ENCODE measurements at regions not wholly inside any gene's neighbourhood (a gene's known extent, or its start where the extent isn't known, plus 50 kb on each side); places are given as distances from the start of the nearest gene placed in this dataset.

- peak overlapping the region; percentile 26 for H3K27ac ChIP-seq (ENCODE audit: insufficient read depth, low read depth, low read length, poor library complexity, severe bottlenecking)
- H3K9me3 ChIP-seq (ENCODE audit: control insufficient read depth, low read length): no peaks in the 10 kb centered on the region
- H3K27me3 ChIP-seq (ENCODE audit: control insufficient read depth, insufficient read depth, low read length, poor library complexity, severe bottlenecking): no peaks in the 10 kb centered on the region
- 82 to 84% methylated on average over 4 of the region's 4 CpGs for WGBS, 2 experiments
- H3K4me1 ChIP-seq (ENCODE audit: control insufficient read depth, insufficient read depth, low read length): peaks cover 32% of the 10 kb centered on the region
- no peak overlapping the region for H3K4me3 ChIP-seq (ENCODE audit: insufficient read depth, low read depth, low read length)
- no peaks in the 10 kb centered on the region for H3K36me3 ChIP-seq (ENCODE audit: control insufficient read depth, insufficient read depth, low read length)
Observed at GRCh38 chr2:43107679-43108078, 118.7 kb downstream of the ZFP36L2 start.

DNA sequence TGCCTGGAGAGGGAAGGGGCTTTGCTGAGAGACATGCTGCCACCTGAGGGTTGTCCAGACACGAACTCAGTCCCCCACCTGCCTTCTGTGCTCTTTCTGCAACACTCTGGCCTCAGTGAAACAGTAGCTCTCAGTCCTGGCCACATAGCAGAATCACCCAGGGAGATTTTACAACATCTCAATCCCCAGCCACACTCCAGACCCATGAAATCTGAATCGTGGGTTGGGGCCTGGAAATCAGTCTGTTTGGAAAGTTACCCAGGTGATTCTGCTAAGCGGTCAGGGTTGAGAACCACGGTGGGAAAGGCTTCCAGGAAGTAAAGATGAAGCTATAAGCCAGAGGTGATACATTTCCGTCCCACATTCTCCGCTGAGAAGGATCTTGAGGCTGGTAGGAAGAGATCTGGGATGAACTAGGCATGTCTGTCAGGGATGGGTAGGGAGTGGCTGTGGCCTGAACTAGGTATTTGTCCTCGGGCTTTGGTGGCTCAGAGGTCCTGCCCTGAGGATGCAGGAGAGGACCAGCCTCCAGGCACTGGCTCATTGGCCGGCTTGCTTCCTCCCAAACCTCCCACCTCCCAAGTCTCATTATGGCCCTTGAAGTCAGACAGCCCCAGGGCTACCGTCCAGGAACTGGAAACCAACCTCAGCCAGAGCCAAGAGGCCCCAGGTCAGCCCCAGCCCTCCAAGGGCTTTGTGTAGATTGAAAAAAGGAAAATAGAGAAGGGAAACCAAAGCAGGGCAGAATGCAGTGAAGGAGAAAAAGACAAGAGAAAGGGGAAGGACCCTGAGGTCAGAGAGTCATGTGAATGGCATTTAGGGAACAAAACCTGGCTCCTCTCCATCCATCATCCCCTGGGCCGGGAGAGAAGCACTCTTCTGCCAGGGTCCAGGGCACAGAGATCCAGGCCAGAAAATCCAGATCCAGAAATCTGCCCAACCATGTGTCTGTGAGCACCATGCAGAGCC is 119.6 kb downstream of the ZFP36L2 start:
- peak overlapping the region; percentile 74 for H3K27ac ChIP-seq (ENCODE audit: insufficient read depth, low read depth, low read length, poor library complexity, severe bottlenecking)

DNA sequence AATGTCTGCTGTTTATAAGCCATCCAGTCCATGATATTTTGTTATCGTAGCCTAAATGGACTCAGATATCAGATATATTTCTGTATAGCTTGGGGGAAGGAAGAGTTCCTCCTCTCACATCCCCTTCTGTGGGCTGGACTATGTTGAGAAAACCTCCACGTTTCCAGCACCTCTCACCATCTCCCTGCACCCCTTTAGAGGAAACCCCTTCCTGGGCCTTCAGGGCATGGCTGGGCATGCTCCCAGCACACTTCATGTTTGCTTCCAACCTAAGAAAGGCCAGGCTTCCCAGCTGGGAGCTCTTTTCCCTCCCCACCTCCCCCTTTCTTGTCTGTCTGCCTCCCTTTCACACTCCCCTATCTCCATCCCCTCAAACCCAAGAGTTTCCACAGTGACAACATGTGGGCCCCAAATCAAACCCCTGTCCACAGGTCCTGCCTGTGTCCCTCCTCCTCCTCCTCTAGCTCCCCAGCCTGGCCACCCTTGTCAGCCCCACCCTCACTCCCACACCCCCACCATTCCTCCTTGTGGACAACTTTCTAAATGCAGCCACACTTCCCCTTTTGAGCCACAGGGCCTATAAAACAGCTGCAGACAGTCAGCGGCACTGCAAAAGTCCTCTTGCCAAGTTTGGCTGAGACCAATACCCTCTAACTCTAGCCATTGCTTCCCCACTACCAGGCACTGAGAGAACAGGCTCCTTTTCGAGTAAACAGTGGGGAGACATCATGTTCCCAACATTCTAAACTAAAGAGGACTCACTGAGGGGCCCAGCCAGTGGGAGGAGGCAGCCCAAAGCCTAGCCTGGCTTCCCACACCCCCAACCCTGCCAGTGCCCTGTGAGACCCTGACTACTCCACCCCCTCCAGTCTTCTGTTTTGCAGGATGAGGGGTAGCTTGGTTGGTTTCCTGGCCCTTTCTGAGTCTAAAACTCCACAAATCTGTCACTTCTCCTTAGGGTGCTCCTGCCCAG is 120.5 kb downstream of the ZFP36L2 start:
- no peaks in the 10 kb centered on the region for H3K27me3 ChIP-seq (ENCODE audit: control insufficient read depth, insufficient read depth, low read length, poor library complexity, severe bottlenecking)
- 90 to 94% methylated on average over 4 of the region's 4 CpGs for WGBS, 2 experiments
- no peak overlapping the region for H3K27ac ChIP-seq (ENCODE audit: insufficient read depth, low read depth, low read length, poor library complexity, severe bottlenecking)
- no peaks in the 10 kb centered on the region for H3K9me3 ChIP-seq (ENCODE audit: control insufficient read depth, low read length)
- no peak overlapping the region for H3K4me3 ChIP-seq (ENCODE audit: insufficient read depth, low read depth, low read length)
- no peaks in the 10 kb centered on the region for H3K36me3 ChIP-seq (ENCODE audit: control insufficient read depth, insufficient read depth, low read length)
- H3K4me1 ChIP-seq (ENCODE audit: control insufficient read depth, insufficient read depth, low read length): peaks cover 48% of the 10 kb centered on the region

More for the DNA sequence above, 119.6 kb downstream of the ZFP36L2 start:
- WGBS, 2 experiments: 69 to 71% methylated on average over 10 of the region's 10 CpGs
- Histone ChIP-seq H3K4me3 (ENCODE audit: insufficient read depth, low read depth, low read length) (no peak overlapping the region), H3K27me3 (ENCODE audit: control insufficient read depth, insufficient read depth, low read length, poor library complexity, severe bottlenecking) (no peaks in the 10 kb centered on the region), H3K36me3 (ENCODE audit: control insufficient read depth, insufficient read depth, low read length) (no peaks in the 10 kb centered on the region), H3K9me3 (ENCODE audit: control insufficient read depth, low read length) (no peaks in the 10 kb centered on the region), H3K4me1 (ENCODE audit: control insufficient read depth, insufficient read depth, low read length) (peaks cover 41% of the 10 kb centered on the region)

DNA sequence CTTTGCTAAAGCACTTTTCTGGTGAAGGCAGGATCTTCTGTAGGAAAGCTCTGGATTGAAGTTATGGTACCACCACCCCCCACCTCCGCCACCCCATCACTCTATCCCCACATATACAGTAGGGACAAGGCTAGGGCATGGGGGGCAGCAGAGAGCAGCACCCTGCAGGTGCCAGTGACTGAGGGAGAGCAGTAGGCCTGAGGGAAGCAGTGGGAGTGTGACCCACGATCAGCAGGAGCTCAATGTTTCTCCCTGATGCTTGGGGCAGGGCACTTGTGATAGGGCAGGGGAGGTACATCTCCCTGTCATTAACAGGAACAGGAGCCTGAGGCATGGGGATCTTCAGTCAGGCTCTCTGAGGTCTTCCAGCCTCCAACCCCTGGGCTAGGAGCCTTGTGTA is 121.6 kb downstream of the ZFP36L2 start:
- Histone ChIP-seq H3K27me3 (ENCODE audit: control insufficient read depth, insufficient read depth, low read length, poor library complexity, severe bottlenecking) (no peaks in the 10 kb centered on the region), H3K27ac (ENCODE audit: insufficient read depth, low read depth, low read length, poor library complexity, severe bottlenecking) (no peak overlapping the region), H3K9me3 (ENCODE audit: control insufficient read depth, low read length) (no peaks in the 10 kb centered on the region), H3K36me3 (ENCODE audit: control insufficient read depth, insufficient read depth, low read length) (no peaks in the 10 kb centered on the region), H3K4me3 (ENCODE audit: insufficient read depth, low read depth, low read length) (no peak overlapping the region), H3K4me1 (ENCODE audit: control insufficient read depth, insufficient read depth, low read length) (peaks cover 41% of the 10 kb centered on the region)
- 82 to 97% methylated on average over 1 to 2 of the region's 2 CpGs for WGBS, 2 experiments

GRCh38 chr2:43104106-43104505 is 122.3 kb downstream of the ZFP36L2 start:
- Histone ChIP-seq H3K36me3 (ENCODE audit: control insufficient read depth, insufficient read depth, low read length) (no peaks in the 10 kb centered on the region), H3K4me1 (ENCODE audit: control insufficient read depth, insufficient read depth, low read length) (peaks cover 41% of the 10 kb centered on the region), H3K27me3 (ENCODE audit: control insufficient read depth, insufficient read depth, low read length, poor library complexity, severe bottlenecking) (no peaks in the 10 kb centered on the region), H3K27ac (ENCODE audit: insufficient read depth, low read depth, low read length, poor library complexity, severe bottlenecking) (no peak overlapping the region), H3K9me3 (ENCODE audit: control insufficient read depth, low read length) (no peaks in the 10 kb centered on the region), H3K4me3 (ENCODE audit: insufficient read depth, low read depth, low read length) (no peak overlapping the region)
- WGBS, 2 experiments: 96 to 97% methylated on average over 6 of the region's 6 CpGs

DNA sequence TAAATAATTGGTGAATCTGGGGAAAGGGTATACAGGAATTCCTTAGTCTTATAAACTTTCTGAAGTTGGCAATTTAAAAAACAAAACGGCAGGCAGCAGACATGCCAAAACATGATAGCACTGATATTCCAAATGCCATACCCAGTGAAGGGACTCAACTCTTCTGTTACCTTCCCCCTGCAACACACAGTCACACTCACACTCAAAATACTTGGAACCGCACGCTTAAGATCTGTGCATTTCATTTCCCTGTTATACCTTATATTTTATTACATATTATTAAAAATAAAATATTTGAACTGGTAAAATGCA is 123.4 kb downstream of the ZFP36L2 start:
- WGBS, 2 experiments: 99 to 100% methylated on average over 2 to 3 of the region's 3 CpGs
- Histone ChIP-seq H3K4me3 (ENCODE audit: insufficient read depth, low read depth, low read length) (no peak overlapping the region), H3K27ac (ENCODE audit: insufficient read depth, low read depth, low read length, poor library complexity, severe bottlenecking) (no peak overlapping the region), H3K9me3 (ENCODE audit: control insufficient read depth, low read length) (no peaks in the 10 kb centered on the region), H3K4me1 (ENCODE audit: control insufficient read depth, insufficient read depth, low read length) (peaks cover 46% of the 10 kb centered on the region), H3K36me3 (ENCODE audit: control insufficient read depth, insufficient read depth, low read length) (no peaks in the 10 kb centered on the region), H3K27me3 (ENCODE audit: control insufficient read depth, insufficient read depth, low read length, poor library complexity, severe bottlenecking) (no peaks in the 10 kb centered on the region)

DNA sequence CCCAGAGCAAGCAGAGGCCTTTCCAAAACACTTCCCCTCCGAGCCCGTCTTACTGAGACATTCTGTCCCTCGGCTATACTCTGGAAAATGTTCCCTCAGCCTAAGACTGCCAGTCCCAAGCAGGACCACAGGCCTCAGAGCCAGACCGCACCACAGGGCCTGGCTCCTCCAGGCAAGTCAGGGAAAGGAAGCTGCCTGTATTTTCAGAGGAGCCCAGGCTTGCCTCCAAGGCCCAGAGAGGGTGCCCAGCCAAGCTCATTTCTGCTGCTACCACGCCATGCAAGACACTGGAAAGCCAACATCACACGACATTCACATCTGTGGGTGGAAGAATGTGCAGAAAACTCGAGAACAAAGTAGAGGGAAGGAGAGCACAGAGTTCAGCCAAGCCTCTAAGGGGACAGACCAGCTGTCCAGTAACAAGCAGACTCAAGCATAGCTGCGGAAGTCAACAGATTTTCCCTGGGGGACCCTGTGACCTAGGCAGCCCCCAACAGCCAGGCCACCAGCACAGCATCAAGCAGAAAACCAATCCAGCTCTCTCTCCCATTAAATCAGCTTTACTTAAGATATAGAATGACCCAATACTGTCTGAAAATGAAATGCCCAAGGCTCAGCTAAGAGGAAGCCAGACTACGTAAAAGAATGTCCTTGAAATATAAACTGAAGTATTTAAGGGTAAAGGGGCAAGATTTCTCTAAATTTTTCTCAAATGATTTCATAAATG is 123.9 kb downstream of the ZFP36L2 start:
- H3K27ac ChIP-seq (ENCODE audit: insufficient read depth, low read depth, low read length, poor library complexity, severe bottlenecking): no peak overlapping the region
- WGBS, 2 experiments: 81 to 83% methylated on average over 9 of the region's 9 CpGs
- no peaks in the 10 kb centered on the region for H3K27me3 ChIP-seq (ENCODE audit: control insufficient read depth, insufficient read depth, low read length, poor library complexity, severe bottlenecking)
- no peak overlapping the region for H3K4me3 ChIP-seq (ENCODE audit: insufficient read depth, low read depth, low read length)
- H3K9me3 ChIP-seq (ENCODE audit: control insufficient read depth, low read length): no peaks in the 10 kb centered on the region
- no peaks in the 10 kb centered on the region for H3K36me3 ChIP-seq (ENCODE audit: control insufficient read depth, insufficient read depth, low read length)
- peaks cover 42% of the 10 kb centered on the region for H3K4me1 ChIP-seq (ENCODE audit: control insufficient read depth, insufficient read depth, low read length)

DNA sequence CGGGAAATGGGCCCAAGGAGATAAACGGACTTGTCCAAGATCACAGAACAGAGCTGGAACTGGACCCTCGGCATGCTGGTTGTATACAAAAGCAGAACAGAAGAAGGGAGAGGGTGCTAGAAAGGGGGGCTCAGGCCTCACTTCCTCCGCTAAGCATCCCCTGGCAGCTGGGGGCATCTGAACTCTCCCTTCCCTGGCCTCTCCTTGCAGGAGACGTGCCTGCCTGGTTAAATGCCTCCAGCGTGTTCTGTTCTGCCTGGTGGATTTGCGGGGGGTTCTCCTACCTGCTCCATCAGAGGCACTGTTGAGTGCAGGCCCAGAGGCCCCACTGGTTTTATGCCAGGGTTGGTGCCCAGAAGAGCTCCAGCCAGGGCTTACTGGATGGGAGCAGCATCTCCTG is 124.7 kb downstream of the ZFP36L2 start:
- Histone ChIP-seq H3K4me3 (ENCODE audit: insufficient read depth, low read depth, low read length) (no peak overlapping the region), H3K27me3 (ENCODE audit: control insufficient read depth, insufficient read depth, low read length, poor library complexity, severe bottlenecking) (no peaks in the 10 kb centered on the region), H3K27ac (ENCODE audit: insufficient read depth, low read depth, low read length, poor library complexity, severe bottlenecking) (peak overlapping the region; percentile 98), H3K4me1 (ENCODE audit: control insufficient read depth, insufficient read depth, low read length) (peaks cover 34% of the 10 kb centered on the region), H3K9me3 (ENCODE audit: control insufficient read depth, low read length) (no peaks in the 10 kb centered on the region), H3K36me3 (ENCODE audit: control insufficient read depth, insufficient read depth, low read length) (no peaks in the 10 kb centered on the region)
- 82 to 85% methylated on average over 7 of the region's 7 CpGs for WGBS, 2 experiments

GRCh38 chr2:43100883-43101662 is 125.3 kb downstream of the ZFP36L2 start:
- no peaks in the 10 kb centered on the region for H3K27me3 ChIP-seq (ENCODE audit: control insufficient read depth, insufficient read depth, low read length, poor library complexity, severe bottlenecking)
- 2% methylated on average over 56 of the region's 56 CpGs for WGBS, 2 experiments
- peak overlapping the region; percentile 18 for H3K4me3 ChIP-seq (ENCODE audit: insufficient read depth, low read depth, low read length)
- H3K4me1 ChIP-seq (ENCODE audit: control insufficient read depth, insufficient read depth, low read length): peaks cover 28% of the 10 kb centered on the region
- peak overlapping the region; percentile 98 for H3K27ac ChIP-seq (ENCODE audit: insufficient read depth, low read depth, low read length, poor library complexity, severe bottlenecking)
- H3K9me3 ChIP-seq (ENCODE audit: control insufficient read depth, low read length): no peaks in the 10 kb centered on the region
- H3K36me3 ChIP-seq (ENCODE audit: control insufficient read depth, insufficient read depth, low read length): no peaks in the 10 kb centered on the region
